Esophagus muscularis mucosa (tissue), 4 donors: ENCODE measurements at regions not wholly inside any gene's neighbourhood (a gene's known extent, or its start where the extent isn't known, plus 50 kb on each side); places are given as distances from the start of the nearest gene placed in this dataset.

Experiments used
- CTCF ChIP-seq, 3 experiments: fragments of 200-600 bp in 2 of 3; fragments of 450-650 bp in 1 of 3; sonication (generic) in 2 of 3; IDR thresholded peaks; one replicate each; pipeline ENCODE4 v1.5.1; 2017 to 2019; ENCODE audit warnings: antibody characterized with exemption in 3 of 3, mild to moderate bottlenecking in 2 of 3, moderate library complexity in 1 of 3
- EP300 ChIP-seq: sonication (generic); formaldehyde crosslinking; IDR thresholded peaks from one replicate; pipeline ENCODE4 v1.6.1; 2017; ENCODE audit warnings: antibody characterized with exemption
- POLR2A ChIP-seq: fragments of 450-650 bp; IDR thresholded peaks from one replicate; pipeline ENCODE4 v1.6.1; 2017; ENCODE audit warnings: antibody characterized with exemption, moderate library complexity, mild to moderate bottlenecking, low read depth
- POLR2AphosphoS5 ChIP-seq, 2 donors: sonication (generic); formaldehyde crosslinking; IDR thresholded peaks; one replicate each; pipeline ENCODE4 v1.6.1; 2017; ENCODE audit warnings: antibody characterized with exemption in 2 of 2

- TF ChIP-seq CTCF (IDR thresholded peaks at IDR 0.05) (no peak), POLR2AphosphoS5 (IDR thresholded peaks at IDR 0.05) (no peak), POLR2A (no peak), EP300 (no peak)
Measured at GRCh38 chr15:93649691-93650235, 560.8 kb upstream of the RGMA start.
